DMS114 treated with DMSO at 0.1 percent for 48 hours (cell line): ENCODE measurements at regions not wholly inside any gene's neighbourhood (a gene's known extent, or its start where the extent isn't known, plus 50 kb on each side); places are given as distances from the start of the nearest gene placed in this dataset.

Source experiments
- DNase-seq: peaks from one replicate; lab custom pipeline; 2025; ENCODE audit not compliant: unreplicated experiment; lab: John Stamatoyannopoulos, UW

DNA sequence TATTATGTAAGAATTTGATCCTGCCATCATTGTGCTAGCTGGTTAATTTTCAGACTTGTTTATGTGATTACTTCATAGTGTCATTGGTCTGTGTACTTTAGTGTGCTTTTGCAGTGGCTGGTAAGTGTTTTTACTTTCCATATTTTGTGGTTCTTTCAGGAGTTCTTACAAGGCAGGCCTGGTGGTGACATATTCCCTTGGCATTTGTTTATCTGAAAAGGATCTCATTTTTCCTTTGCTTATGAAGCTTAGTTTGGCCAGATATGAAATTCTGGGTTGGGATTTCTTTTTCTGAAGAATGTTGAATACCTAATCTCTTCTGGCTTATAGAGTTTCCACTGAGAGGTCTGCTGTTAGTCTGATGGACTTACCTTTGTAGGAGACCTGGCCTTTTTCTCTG is 72.8 kb upstream of the MC4R start:
- no peak for DNase-seq

DNA sequence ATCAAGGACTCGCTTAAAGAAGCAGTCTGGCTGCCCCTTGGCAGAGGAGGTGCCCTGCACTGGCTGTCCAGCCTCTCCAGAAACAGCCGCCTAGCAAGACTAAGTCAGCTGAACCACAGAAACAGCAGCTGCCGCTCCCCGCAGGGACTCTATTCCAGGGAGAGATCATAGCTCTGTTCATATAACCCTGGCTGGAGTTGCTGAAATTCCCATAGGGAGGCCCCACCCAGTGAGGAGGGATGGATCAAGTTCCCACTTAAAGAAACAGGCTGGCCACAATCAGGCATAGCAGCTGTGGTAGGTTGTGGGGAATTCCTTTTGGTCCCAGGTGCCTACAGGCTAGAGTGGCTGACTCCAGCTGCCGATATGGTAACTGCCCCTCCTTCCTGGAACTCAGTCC is 74.2 kb upstream of the MC4R start:
- DNase-seq, result no peak

DNA sequence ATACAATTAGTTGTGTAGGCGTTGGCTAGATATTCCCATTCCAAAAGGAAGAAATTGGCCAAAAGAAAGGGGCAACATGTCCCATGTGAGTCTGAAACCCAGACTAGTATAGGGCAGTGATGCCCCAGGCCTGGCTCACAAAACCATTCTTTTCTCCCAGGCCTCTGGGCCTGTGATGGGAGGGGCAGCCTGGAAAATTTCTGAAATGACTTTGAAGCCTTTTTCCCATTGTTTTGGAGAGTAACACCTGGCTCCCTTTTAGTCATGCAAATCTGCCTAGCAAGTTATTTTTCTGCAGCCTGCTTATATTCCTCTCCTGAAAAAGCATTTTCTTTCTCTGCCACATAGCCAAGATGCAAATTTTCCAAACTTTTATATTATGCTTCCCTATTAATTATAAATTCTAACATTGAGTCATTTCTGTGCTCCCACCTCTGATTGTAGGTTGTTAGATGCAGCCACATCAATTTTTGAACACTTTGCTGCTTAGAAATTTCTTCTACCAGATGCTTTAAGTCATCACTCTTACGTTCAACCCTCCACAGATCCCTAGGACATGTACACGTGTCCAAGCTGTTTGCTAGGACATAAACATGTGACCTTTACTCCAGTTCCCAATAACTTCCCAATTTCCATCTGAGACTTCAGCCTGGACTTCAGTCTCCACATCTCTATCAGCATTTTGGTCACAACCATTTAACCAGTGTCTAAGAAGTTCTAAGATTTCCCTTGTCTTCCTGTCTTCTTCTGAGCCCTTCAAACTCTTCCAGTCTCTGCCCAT is 76.1 kb upstream of the MC4R start:
- DNase-seq, result no peak

DNA sequence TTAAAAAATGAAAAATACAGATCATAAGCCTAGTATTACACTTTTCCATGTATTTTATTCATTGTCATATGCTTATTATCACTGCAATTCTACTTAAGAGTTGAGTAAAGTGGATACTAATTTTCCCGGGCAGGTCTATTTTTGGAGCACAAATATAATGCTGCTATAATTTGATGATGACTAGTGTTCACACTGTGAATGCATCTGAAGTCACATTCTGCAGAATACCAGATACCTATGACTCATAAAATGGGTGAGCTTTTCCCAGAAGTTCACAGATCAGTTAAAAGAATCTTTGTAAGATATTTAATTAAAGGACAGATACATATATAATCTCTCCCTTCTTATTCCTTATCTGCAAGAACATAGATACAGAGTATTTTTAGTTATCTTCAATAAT is 79.8 kb upstream of the MC4R start:
- no peak for DNase-seq

DNA sequence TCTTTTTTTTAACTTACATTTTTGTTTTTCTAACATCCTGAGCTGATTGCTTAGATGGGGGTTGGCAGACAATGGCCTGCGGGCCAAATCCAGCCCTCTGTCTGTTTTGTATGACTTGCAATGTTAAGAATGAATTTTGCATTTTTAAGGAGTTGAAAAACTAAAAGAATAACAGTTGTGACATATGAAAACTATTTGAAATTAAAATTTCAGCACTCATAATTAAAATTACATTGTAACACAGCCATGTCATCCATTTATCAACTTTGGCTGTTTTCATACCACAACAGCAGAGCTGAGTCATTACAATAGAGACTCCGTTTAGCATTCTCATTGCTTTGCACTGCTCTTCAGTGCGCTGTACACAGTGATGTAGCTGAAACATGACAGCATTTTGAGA is 94.1 kb upstream of the MC4R start:
- no peak for DNase-seq

DNA sequence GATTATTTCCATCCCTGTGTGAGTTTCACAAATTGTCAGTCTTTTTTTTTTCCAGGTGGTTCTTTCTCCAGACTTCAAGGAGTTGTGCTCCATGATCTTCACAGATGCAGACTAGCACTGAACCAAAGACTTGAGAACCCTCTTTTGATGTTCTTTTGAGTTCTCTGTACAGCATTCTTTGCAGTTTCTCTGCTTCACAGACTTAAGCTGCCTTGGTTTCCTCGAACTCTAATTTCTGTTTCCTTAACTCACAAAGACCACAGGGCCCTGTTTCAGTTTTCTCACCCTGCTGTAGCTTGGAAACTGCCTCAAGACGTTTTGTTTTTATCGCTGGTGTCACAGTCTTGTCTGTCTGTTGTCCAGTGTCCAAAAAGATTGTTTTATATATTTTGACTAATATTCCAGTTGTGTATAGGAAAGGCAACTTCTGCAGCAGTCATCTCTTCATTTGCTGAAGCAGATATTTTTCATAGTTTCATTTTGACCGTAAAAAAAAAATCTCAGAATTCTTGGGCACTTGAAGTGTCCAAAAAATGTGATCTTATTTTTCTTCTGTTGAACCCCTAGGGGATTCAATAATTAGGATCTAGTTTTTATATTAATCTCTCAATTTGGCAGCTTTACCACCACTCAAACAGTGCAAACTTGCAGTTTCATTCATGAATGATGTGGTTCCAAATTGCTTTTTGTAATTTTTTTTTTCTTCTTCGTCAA is 97.0 kb upstream of the MC4R start:
- DNase-seq, result no peak

DNA sequence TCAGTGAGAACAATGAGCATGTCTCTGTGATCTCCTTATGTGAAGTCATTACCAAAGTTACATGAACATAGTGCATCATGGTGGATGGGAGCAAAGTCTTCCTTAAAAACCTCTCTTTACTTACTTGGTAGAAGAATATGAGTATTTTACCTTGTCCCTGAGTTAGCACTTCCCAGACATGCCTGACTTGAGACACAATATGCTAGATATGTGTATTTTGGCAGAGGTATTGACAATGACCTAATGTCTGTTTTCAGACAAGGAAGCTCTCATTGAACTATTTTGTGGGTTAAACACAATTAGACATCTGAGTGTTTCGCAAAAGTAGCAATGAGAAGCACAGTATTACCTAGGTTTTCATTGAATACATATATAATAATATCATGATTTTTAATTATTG is 99.1 kb upstream of the MC4R start:
- DNase-seq, result no peak

DNA sequence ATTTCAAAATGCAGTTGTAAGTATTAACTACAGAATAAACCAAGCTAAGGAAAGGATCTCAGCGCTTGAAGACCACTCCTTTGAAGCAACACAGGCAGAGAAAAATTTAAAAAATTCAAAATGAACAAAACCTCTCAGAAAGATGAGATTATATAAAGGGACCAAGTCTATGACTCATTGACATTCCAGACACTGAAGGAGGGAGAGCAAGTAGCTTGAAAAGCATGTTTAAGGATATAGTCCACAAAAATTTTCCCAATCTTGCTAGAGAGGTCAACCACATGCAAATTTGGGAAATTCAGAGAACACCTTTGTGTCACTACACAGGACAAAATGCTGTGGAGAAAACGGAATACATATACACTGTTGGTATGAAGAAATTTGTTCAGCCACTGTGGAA is 112.6 kb upstream of the MC4R start:
- no peak for DNase-seq

DNA sequence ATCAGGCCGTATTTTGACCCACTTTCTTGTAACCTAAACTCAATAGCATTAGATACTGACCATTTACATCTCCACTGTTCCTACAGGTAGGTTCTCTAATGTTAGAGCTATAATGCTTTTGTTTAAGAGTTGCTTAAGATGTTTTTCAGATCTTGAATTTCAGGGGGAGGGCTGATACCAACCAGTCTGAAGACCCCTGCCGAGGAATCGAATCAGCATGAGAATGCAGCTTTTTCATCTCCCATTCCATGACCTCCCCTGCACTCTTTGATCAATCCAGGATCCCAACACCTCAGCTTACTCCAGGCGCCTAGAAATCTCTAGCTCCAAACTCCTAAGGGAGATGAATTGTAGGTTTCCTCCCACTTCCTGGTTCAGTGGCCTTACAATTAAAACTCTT is 120.5 kb upstream of the MC4R start:
- DNase-seq, result no peak

DNA sequence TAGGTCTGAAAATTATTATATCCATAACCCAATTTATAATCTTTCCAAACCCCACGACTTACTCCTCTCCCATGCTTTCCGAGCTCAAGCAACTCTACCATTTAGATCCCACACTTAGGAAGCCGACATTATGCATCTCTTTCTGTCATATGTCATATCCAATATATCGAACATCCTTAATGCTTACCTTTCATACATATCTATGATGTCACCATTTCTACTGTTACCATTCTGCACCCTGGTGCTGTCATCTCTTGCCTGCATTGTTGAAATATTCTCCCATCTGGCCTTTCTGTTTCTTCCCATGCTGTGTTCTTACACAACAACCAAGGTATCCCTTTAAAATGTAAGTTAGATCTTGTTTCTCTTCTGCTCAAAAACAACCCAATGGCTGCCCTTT is 127.1 kb upstream of the MC4R start:
- no peak for DNase-seq

DNA sequence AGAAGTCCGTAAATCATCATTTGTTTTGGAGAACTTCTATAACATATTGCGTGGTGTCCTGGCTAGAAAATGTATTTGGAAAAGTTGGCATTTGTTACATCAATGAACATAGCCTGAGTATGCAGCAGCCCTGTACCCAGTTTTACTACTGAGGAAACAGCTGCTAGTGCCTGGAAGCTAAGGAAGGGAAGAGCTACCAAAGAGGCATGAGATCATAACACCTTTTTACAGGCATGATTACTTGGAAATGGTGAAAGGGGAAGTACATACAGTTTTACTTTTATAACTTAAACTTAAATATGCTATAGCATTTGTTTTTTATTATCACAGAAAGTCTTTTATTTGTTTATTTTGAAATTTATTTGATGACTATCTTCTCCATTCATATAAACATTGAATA is 128.4 kb upstream of the MC4R start:
- no peak for DNase-seq

DNA sequence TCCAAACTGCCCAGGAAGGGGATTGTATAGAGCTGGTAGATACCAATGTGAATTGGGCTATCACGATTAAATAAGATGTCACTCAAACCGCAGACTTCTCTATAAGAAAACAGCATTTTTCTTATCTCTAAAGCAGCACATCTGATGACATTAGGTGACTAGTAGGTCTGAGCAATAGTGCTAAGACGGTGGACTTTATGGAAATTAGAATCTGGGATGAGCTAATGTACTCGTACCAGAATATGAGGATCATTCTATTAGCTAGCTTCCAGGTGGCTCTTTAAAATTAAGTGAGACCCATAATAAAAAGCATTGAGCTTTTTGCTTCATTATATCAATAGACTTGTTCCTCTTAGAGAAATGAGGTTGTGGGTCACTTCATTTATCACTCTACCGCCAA is 130.0 kb upstream of the MC4R start:
- no peak for DNase-seq

DNA sequence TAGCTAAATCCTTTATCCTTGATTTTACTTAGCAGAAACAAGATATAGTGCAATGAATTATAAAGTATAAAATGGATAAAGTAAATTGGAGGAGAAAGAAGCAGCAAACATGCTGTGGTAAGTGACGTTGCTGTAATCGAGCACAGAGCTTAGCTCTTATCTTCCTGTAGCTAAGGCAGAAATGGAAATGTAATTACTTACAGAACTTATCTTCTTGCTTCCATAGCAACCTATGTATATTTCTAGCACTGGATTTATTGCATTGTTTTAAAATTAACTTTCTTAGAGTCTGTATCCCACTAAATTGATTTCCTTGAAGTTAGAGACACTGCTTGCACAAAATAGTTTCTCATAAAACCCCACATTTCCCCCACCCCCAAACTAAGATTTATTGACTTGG is 130.6 kb upstream of the MC4R start:
- DNase-seq, result no peak

DNA sequence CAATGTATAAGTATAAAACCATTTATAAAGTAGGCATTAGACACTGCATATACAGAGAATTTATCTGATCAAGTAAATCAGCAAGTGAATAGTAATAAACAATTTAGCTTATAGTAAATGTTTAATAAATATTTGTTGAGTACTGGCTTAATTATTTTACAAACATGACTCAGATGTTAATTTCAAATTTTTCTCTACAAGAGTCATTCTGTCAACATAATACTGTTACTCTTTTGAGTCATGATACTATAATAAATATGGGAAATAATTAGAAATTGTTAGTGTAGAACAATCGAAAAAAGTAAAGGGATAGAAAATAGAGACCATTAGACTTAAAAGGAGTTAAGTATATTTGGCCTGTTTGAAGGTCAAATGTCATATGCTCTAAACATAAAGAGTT is 133.6 kb upstream of the MC4R start:
- no peak for DNase-seq

DNA sequence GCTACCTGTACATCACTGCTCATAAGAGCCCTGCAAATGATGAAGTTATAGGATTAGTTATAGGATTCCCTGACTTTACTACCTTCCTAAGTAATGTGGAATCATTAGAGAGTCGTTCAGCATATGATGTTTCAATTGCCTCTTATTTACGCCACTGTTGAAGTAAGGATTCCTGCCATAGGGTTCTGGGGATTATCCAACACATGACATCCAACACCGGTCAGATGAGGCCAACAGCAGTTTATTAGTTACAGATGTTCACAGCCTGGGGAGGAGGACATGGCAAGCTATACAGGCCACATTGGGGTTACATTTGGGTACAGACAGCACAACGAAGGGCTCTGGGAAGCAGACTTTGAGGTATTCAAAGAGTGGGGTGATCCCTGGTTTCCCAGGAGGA is 134.1 kb upstream of the MC4R start:
- no peak for DNase-seq

DNA sequence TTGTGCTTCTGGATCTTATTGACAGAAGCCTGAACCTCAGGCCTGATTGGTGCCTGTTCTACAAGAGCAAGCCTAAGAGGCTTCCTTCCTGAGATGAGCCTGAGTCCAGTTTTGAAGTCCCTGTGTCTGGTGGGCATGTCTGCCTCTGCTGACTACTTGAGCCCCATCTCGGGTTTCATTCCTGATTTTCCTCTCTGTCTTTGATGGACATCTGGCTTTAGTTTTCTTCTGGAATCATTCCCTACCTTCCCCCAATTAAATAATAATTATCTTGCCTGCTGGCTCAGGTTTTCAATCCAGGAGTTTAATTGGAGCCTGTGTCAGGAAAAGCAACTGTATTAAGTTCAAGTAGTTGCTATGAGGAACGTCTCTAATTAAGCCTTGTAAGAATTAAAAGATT is 135.5 kb upstream of the MC4R start:
- no peak for DNase-seq

DNA sequence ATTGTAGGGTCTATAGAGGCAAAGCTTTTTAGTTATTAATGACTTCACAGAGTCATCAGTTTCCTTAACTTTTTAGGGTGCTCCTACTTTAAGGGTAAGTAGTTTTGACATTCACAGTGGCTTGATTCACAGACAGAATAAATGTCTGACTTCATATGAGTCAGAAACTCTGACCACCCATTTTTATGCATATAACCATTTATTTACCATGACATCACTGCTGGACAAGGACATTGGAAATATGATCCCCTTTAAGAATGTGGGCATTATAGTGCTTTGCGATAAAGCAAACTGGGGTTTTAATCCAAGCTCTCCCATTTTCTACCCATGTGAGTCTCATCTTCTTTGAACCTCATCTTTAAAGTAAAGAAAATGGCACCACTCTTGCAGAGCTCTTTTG is 162.0 kb upstream of the MC4R start:
- DNase-seq, result no peak

DNA sequence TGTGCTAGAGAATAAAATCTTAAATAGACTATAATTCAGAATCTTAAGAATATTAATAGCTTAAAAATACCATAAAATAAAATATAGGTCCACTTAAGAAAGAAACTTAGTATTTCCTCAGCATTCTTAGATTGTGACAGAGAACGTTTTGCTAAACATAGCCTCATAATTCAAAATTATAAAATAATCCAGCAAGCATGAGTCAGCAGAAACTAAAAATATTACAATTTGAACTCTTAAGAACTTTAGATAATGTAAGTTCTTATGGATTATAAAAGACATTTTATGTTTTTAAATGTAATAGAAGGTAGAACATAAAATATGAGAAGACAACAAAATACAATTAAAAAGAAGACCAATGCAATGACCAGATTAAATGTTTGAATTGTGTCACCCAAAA is 164.5 kb upstream of the MC4R start:
- no peak for DNase-seq

DNA sequence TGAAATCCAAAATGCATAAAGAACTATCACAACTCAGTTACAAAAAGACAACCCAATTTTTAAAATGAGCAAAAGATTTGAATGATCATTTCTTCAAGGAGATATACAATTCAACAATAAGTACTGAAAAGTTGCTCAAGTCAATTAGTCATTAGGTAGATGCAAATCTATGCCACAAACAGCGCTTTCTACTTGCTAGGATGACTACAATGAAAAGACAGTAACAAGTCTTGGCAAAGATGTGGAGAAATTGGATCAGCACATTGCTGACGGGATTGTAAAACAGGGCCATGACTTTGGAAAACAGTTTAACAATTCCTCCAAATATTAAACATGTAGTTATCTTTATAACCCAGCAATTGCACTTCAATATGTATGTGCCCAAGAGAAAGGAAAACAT is 166.3 kb upstream of the MC4R start:
- DNase-seq, result no peak

DNA sequence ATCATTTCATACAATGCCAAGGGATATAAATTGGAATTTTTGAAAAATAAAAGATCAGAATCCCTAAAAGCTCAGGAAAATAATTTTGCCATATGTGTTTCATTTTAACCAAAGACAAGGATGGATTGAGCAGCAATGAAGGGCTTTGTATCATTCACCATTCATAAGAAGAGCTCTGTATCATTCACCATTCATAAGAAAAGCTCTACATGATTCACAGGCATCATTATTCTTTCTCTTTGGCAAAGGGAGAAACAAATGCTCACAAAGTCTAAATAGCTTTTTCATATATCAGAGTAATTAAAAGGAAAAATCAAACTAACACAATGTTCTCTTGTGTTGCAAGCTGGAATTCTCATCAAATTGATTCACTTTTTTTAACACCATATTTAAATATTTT is 169.1 kb upstream of the MC4R start:
- no peak for DNase-seq

DNA sequence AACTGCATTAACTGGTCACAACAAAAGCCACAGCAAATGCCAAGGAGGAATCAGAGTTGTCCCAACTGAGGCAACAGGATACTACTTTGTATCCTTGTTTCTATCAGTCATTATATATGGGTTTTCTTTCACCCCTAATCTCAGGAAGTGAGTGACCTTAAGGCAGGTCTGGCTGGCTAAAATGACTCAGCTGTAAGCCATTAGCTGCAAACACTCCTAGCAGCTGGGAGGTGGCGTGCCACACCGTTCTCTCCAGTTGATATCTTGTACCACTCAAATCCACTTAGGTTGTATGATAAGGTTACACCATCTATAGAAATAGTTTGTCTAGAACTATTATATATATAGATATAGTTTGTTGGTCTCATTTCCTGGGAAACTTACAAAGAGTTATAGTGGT is 171.1 kb upstream of the MC4R start:
- DNase-seq, result no peak

DNA sequence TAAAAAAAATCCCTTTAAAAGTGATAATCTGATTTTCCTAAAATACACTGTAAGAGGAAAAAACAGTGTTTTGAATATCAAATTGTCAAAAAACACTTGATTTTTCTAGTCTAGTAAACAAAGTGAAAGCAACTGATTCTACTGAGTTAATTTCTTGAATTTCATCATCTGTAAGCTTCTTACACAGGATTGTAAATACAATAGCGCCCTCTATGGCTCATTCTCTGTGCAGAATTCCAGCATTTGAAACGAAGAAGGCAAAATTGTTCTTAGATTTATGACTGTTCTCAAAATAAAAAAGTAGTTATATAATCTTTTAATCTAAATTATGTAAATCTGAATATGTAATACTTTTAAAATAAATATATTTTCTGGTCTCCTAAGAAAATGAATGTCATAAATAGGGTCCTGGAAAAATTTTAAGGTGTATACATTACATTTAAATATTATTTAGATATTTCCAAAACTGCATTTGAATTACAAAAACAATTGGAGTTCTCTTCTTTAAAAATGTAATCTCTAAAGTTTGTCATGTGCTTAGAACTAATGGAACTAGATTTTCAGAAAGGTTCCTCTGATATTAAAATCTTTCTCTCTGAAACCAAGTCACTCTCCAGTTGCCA is 176.9 kb upstream of the MC4R start:
- peak; percentile 38 for DNase-seq

DNA sequence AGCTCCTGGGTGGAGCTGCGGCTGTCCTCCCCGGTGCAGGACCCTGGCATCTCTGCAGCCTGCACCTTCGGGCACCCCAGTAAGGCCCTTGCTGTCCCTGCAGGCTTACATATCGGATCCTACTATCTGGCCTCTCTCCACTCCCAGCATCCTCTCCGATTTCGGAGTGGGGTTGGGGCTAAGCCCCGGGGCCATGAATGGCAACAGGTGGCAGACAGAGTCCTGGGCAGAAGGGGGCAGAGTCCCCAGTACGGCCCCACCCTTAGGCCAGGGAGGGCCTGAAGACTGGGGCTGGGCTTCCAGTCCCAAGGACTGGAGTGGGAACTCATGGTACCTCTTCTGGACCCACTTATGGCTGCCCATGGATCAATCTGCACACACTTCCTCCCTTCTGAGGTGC is 180.4 kb upstream of the MC4R start:
- no peak for DNase-seq
